ENCODE measurements at regions not wholly inside any gene's neighbourhood (a gene's known extent, or its start where the extent isn't known, plus 50 kb on each side); places are given as distances from the start of the nearest gene placed in this dataset.

- no peak for TF ChIP-seq CTCF (IDR thresholded peaks at IDR 0.05)
- TF ChIP-seq POLR2A (IDR thresholded peaks at IDR 0.05), result no peak
Observed at GRCh38 chr4:177178246-177178645, 131.4 kb upstream of the NEIL3 start.

Data from adrenal gland (tissue), 5 donors.